Thoracic aorta (tissue), 2 donors: ENCODE measurements at regions not wholly inside any gene's neighbourhood (a gene's known extent, or its start where the extent isn't known, plus 50 kb on each side); places are given as distances from the start of the nearest gene placed in this dataset.

Experiments used
- ATAC-seq: fragments of 150-250 bp; one replicate; pipeline ENCODE4 v1.8.0; 2017; ENCODE audit warnings: low read depth; ENCODE audit not compliant: insufficient number of reproducible peaks, low FRiP score
- DNase-seq: peaks from one replicate; pipeline ENCODE4 v3.0.0-alpha.2; 2020; ENCODE audit warnings: low spot score
- H3K27ac ChIP-seq, 2 donors: fragments of 200-600 bp; sonication (generic); 1 replicate in 1 of 2; 2 replicates in 1 of 2; pipeline ENCODE4 v1.5.1; 2016; ENCODE audit warnings: mild to moderate bottlenecking in 2 of 2, moderate library complexity in 2 of 2
- H3K27me3 ChIP-seq: fragments of 200-600 bp; sonication (generic); replicated peaks from 2 replicates; pipeline ENCODE4 v1.6.0; 2016; ENCODE audit warnings: mild to moderate bottlenecking; ENCODE audit not compliant: insufficient read depth
- H3K36me3 ChIP-seq: fragments of 200-600 bp; sonication (generic); one replicate; pipeline ENCODE4 v1.5.1; 2016
- H3K4me1 ChIP-seq, 2 donors: fragments of 200-600 bp; sonication (generic); 1 replicate in 1 of 2; 2 replicates in 1 of 2; pipeline versions ENCODE4 v1.5.1 to v1.6.0; 2016; ENCODE audit warnings: low read depth in 2 of 2, mild to moderate bottlenecking in 1 of 2; ENCODE audit not compliant: control insufficient read depth in 1 of 2
- H3K4me3 ChIP-seq: fragments of 200-600 bp; sonication (generic); 2 replicates; pipeline ENCODE4 v1.5.1; 2016; ENCODE audit warnings: mild to moderate bottlenecking
- H3K9me3 ChIP-seq: fragments of 200-600 bp; sonication (generic); 2 replicates; pipeline ENCODE4 v1.5.1; 2016
- TF ChIP-seq, protein P1 (sequence below): fragments of 200-600 bp; sonication (generic); IDR thresholded peaks from one replicate; pipeline ENCODE4 v1.5.1; 2019; ENCODE audit warnings: antibody characterized with exemption

DNA sequence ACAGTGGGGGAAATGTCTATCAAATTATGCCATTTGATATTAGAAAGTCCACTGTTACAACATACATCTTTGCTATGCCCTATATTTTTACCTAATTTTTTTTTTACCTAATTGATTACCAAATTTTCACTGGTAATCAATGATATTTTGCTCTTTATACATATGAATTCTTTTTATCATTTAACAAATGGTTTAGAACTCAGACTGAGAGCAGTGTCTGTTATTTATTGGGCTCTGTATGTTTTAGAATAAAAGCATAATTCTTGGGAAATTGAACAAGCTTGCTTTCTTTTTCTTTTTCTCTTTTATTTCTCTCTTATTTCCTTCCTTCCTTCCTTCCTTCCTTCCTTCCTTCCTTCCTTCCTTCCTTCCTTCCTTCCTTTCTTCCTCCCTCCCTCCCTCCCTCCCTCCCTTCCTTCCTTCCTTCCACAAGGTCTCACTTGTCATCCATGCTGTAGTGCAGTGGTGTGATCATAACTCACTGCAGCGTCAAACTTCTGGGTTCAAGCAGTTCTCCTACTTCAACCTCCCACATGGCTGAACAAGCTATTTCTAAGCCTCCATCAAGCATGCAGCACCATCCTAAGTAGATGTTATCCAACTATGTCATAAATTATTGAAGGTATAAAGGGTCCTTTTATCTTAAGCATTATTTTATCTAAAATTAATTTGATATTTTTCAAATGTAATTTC lies 911.7 kb upstream of the CITED2 start:
- TF ChIP-seq, protein P1, sequence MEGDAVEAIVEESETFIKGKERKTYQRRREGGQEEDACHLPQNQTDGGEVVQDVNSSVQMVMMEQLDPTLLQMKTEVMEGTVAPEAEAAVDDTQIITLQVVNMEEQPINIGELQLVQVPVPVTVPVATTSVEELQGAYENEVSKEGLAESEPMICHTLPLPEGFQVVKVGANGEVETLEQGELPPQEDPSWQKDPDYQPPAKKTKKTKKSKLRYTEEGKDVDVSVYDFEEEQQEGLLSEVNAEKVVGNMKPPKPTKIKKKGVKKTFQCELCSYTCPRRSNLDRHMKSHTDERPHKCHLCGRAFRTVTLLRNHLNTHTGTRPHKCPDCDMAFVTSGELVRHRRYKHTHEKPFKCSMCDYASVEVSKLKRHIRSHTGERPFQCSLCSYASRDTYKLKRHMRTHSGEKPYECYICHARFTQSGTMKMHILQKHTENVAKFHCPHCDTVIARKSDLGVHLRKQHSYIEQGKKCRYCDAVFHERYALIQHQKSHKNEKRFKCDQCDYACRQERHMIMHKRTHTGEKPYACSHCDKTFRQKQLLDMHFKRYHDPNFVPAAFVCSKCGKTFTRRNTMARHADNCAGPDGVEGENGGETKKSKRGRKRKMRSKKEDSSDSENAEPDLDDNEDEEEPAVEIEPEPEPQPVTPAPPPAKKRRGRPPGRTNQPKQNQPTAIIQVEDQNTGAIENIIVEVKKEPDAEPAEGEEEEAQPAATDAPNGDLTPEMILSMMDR, result no peak
- no peak for ATAC-seq
- H3K36me3 ChIP-seq, result no peaks in the 10 kb centered on the region
- H3K4me1 ChIP-seq, result no peaks in the 10 kb centered on the region
- DNase-seq, result no peak
- H3K27ac ChIP-seq, result no peak overlapping the region
- H3K4me3 ChIP-seq, result no peak overlapping the region
- no peaks in the 10 kb centered on the region for H3K9me3 ChIP-seq
- H3K27me3 ChIP-seq, result no peaks in the 10 kb centered on the region

DNA sequence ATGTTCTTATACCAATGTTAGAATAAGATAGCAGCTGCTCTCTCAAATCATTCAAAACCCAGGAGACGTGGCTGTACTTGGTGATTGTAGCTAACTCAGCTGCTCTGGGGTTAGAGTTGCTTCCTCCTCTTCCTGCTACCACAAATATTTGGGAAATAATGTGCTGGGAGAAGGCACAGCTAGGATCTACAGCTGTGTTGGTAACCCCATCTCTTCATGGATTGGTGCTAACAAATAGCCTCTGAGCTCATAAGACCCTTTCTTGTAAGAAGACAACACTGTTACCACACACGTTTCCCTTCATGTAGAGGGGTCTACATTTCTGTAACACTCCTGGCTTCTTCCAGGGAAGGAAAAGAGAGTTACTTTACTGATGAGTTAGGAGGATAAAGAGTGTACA lies 911.0 kb upstream of the CITED2 start:
- no peaks in the 10 kb centered on the region for H3K4me1 ChIP-seq
- H3K27ac ChIP-seq, result no peak overlapping the region
- ATAC-seq, result no peak
- no peak overlapping the region for H3K4me3 ChIP-seq
- TF ChIP-seq, protein P1, result no peak
- no peak for DNase-seq
- H3K27me3 ChIP-seq, result no peaks in the 10 kb centered on the region
- no peaks in the 10 kb centered on the region for H3K9me3 ChIP-seq
- no peaks in the 10 kb centered on the region for H3K36me3 ChIP-seq

DNA sequence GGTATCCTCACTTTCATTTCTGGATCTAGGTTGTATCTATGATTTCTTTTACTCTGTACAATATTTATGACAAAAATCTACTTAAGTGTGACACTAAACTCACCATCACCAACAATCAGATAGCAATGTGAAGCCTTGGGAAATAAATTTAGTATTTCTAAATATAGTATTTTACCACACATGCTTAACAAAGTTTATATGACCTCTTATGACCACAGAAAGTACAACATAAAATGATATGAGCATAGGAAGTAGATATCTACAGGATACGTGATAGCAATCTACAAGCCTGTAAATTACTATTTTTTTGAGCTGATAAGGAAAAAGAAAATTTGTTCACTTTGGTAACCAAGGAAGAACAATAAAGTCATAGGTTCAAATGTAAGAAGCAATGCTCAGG lies 910.4 kb upstream of the CITED2 start:
- H3K9me3 ChIP-seq, result no peaks in the 10 kb centered on the region
- H3K27me3 ChIP-seq, result no peaks in the 10 kb centered on the region
- H3K4me3 ChIP-seq, result no peak overlapping the region
- no peaks in the 10 kb centered on the region for H3K36me3 ChIP-seq
- no peak for ATAC-seq
- TF ChIP-seq, protein P1, result no peak
- DNase-seq, result no peak
- H3K4me1 ChIP-seq, result no peaks in the 10 kb centered on the region
- no peak overlapping the region for H3K27ac ChIP-seq

DNA sequence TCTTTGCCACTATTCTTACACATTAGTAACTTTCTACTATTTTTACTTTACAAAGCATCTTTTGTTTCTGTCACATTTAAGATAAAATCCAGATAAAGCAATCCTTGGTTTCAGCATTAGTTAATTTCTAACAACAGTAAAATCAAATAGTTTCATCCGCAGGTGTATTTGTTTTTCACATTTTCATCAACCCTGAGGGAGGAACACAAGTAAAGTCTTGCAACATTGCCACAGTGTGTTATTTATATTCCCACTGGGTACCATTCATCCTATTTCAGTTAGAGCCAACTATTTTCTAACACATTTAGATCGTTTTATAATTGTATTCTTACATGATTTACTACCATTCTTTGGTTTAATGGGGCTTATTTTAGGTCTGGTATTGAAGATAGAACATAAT lies 908.7 kb upstream of the CITED2 start:
- TF ChIP-seq, protein P1, result no peak
- ATAC-seq, result no peak
- H3K4me3 ChIP-seq, result no peak overlapping the region

DNA sequence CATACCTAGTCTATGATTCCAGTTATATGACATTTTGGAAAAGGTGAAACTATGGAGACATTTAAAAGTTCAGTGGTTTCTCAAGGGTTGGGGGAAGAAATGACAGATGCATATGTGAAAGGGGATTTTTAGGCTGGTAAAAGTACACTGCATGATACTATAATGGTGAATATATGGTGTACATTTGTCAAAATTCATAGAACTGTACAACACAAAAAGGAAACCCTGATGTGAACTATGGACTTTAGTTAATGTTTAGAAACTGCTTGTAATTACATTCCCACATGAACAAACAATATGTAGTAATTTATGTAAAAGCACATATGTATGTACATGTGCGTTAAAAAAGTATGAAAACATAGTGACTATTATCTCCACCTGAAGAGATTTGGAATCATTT lies 907.3 kb upstream of the CITED2 start:
- TF ChIP-seq, protein P1, result no peak
- H3K36me3 ChIP-seq, result no peaks in the 10 kb centered on the region
- ATAC-seq, result no peak

More for the DNA sequence above, 908.7 kb upstream of the CITED2 start:
- Histone ChIP-seq H3K36me3 (no peaks in the 10 kb centered on the region), H3K27me3 (no peaks in the 10 kb centered on the region), H3K9me3 (no peaks in the 10 kb centered on the region), H3K27ac (no peak overlapping the region), H3K4me1 (no peaks in the 10 kb centered on the region)
- no peak for DNase-seq

More for the DNA sequence above, 907.3 kb upstream of the CITED2 start:
- no peak for DNase-seq
- Histone ChIP-seq H3K27ac (no peak overlapping the region), H3K4me3 (no peak overlapping the region), H3K9me3 (no peaks in the 10 kb centered on the region), H3K27me3 (no peaks in the 10 kb centered on the region), H3K4me1 (no peaks in the 10 kb centered on the region)
